SK-N-SH treated with all-trans-retinoic acid at 6 μM for 48 hours (cell line): ENCODE measurements at regions not wholly inside any gene's neighbourhood (a gene's known extent, or its start where the extent isn't known, plus 50 kb on each side); places are given as distances from the start of the nearest gene placed in this dataset.

ENCODE experiments used
- ATAC-seq: fragments of 200-7000 bp; cut with Tn5 transposase; 3 replicates; pipeline ENCODE4 v1.9.1; 2020; ENCODE audit warnings: mild to moderate bottlenecking, moderate library complexity
- ARNTL ChIP-seq: fragments of 450-650 bp; formaldehyde crosslinking; IDR thresholded peaks from 2 replicates; pipeline ENCODE4 v1.5.0; 2020; ENCODE audit warnings: low read depth, mild to moderate bottlenecking, moderate library complexity, borderline replicate concordance
- BACH2 ChIP-seq: fragments of 250-450 bp; sonication (Bioruptor Pico); IDR thresholded peaks from 2 replicates; pipeline ENCODE4 v1.9.0; 2021; ENCODE audit warnings: mild to moderate bottlenecking, borderline replicate concordance
- CREB5 ChIP-seq: fragments of 250-450 bp; sonication (Bioruptor Pico); IDR thresholded peaks from 2 replicates; pipeline ENCODE4 v1.5.1; 2020; ENCODE audit warnings: low read depth, mild to moderate bottlenecking, moderate library complexity
- CSDC2 ChIP-seq: fragments of 250-450 bp; sonication (Bioruptor Pico); IDR thresholded peaks from 2 replicates; pipeline ENCODE4 v1.5.0; 2020; ENCODE audit warnings: mild to moderate bottlenecking, moderate library complexity
- CSRNP3 ChIP-seq: fragments of 250-450 bp; sonication (Bioruptor Pico); IDR thresholded peaks from 2 replicates; pipeline ENCODE4 v1.5.1; 2021; ENCODE audit warnings: mild to moderate bottlenecking, moderate library complexity
- ESRRG ChIP-seq: fragments of 250-450 bp; sonication (Bioruptor Pico); IDR thresholded peaks from 2 replicates; pipeline ENCODE4 v1.6.1; 2021; ENCODE audit warnings: mild to moderate bottlenecking
- GLIS3 ChIP-seq: fragments of 250-450 bp; sonication (Bioruptor Pico); IDR thresholded peaks from 2 replicates; pipeline ENCODE4 v1.5.0; 2020; ENCODE audit warnings: mild to moderate bottlenecking, moderate library complexity
- ISL1 ChIP-seq: fragments of 250-450 bp; sonication (Bioruptor Pico); IDR thresholded peaks from 2 replicates; pipeline ENCODE4 v2.1.2; 2022; ENCODE audit warnings: mild to moderate bottlenecking, moderate library complexity
- PATZ1 ChIP-seq: fragments of 250-450 bp; sonication (Bioruptor Pico); IDR thresholded peaks from 2 replicates; pipeline ENCODE4 v1.8.0; 2020; ENCODE audit warnings: mild to moderate bottlenecking, moderate library complexity, borderline replicate concordance
- POU6F1 ChIP-seq: fragments of 250-450 bp; sonication (Bioruptor Pico); IDR thresholded peaks from 2 replicates; pipeline ENCODE4 v1.8.0; 2021; ENCODE audit warnings: low read depth, mild to moderate bottlenecking, moderate library complexity, borderline replicate concordance
- SNAI2 ChIP-seq: fragments of 250-450 bp; sonication (Bioruptor Pico); IDR thresholded peaks from 2 replicates; pipeline ENCODE4 v1.5.0; 2020; ENCODE audit warnings: mild to moderate bottlenecking, moderate library complexity
- TCF4 ChIP-seq: fragments of 250-450 bp; sonication (Bioruptor Pico); IDR thresholded peaks from 2 replicates; pipeline ENCODE4 v1.8.0; 2021; ENCODE audit warnings: mild to moderate bottlenecking, moderate library complexity, borderline replicate concordance
- TOX ChIP-seq: fragments of 250-450 bp; sonication (Bioruptor Pico); IDR thresholded peaks from 2 replicates; pipeline ENCODE4 v1.8.0; 2021; ENCODE audit warnings: mild to moderate bottlenecking, moderate library complexity, borderline replicate concordance
- ZFP3 ChIP-seq: fragments of 250-450 bp; sonication (Bioruptor Pico); IDR thresholded peaks from 2 replicates; pipeline ENCODE4 v1.5.0; 2020; ENCODE audit warnings: mild to moderate bottlenecking, moderate library complexity
- ZFP30 ChIP-seq: fragments of 450-650 bp; formaldehyde crosslinking; IDR thresholded peaks from 2 replicates; pipeline ENCODE4 v1.5.0; 2022; ENCODE audit warnings: mild to moderate bottlenecking, moderate library complexity
- ZNF565 ChIP-seq: fragments of 450-650 bp; formaldehyde crosslinking; conservative IDR thresholded peaks from 2 replicates; pipeline ENCODE4 v1.5.0; 2020; ENCODE audit warnings: low read depth, mild to moderate bottlenecking, moderate library complexity
- ZNF70 ChIP-seq: fragments of 450-650 bp; formaldehyde crosslinking; IDR thresholded peaks from 2 replicates; pipeline ENCODE4 v1.5.0; 2020; ENCODE audit warnings: mild to moderate bottlenecking, moderate library complexity
- ZNF8 ChIP-seq: fragments of 450-650 bp; formaldehyde crosslinking; IDR thresholded peaks from 2 replicates; pipeline ENCODE4 v1.5.0; 2020; ENCODE audit warnings: mild to moderate bottlenecking, moderate library complexity

GRCh38 chr16:11447272-11447671 lies 102.0 kb downstream of the RMI2 start:
- ATAC-seq, result no peak
- TF ChIP-seq CREB5, result no peak
- no peak for TF ChIP-seq ISL1 (CRISPR knock-in tag)
- TF ChIP-seq CSRNP3, result no peak
- TF ChIP-seq SNAI2 (CRISPR knock-in tag), result no peak
- no peak for TF ChIP-seq ZFP30
- TF ChIP-seq GLIS3, result no peak
- TF ChIP-seq TCF4, result no peak
- TF ChIP-seq POU6F1 (CRISPR knock-in tag), result no peak

DNA sequence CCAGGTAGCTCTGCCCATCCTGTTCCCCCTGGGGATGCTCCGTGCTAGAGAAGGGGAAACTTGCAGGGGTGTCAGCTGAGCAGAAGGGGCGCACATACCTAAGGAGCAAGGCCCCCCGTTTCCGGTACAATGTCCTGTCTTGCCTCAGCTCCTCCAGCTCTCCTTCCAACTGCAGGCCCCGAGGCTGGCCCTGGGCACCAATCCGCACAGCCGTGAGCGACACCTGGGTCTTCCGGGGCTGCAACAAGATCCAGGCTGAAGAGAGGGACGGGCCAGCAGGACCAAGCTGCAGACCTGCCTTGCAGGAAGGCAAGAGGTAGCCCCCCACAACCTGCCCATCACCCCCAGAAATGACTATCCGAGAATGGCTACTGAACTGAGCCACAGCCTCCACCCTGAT lies 102.6 kb downstream of the RMI2 start:
- TF ChIP-seq TOX (CRISPR knock-in tag) (no peak), ZFP3 (CRISPR knock-in tag) (no peak), ZNF8 (CRISPR knock-in tag) (no peak), ZNF565 (CRISPR knock-in tag) (no peak)
- TF ChIP-seq, all 23 proteins: peak for 0
- ATAC-seq, result no peak

DNA sequence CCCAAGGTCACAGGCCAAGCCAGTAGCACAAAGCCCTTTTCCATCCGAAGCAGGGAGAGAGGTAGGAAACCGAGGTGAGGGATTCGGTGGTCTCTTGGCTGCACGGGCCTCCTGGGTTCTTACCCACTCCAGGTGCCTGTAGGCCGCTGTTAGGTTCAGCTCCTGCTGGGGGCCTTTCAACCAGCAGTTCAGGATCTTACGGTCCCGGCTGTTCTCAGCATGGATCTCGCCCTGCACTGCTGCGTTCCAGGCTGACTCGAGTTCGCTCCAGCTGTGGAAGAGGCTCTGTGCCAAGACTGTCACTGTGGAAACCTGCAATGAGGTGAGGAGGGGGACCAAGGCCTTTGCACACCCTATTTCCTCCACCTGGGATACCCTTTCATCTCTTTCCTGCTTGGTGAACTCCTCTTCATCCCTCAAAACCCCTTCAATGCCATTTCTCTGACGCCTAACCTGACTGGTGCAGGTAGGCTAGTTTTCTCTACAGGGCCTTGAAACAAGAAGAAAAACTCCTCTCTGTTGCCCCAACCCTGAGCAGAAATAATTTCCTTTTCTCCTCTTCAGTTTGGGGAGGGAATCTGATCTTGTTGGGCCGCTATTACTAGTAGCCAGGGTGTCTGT lies 103.6 kb downstream of the RMI2 start:
- TF ChIP-seq CREB5, result no peak
- no peak for TF ChIP-seq ZNF8 (CRISPR knock-in tag)
- no peak for TF ChIP-seq ESRRG (CRISPR knock-in tag)
- peak; percentile 93 for TF ChIP-seq ZFP3 (CRISPR knock-in tag)
- no peak for TF ChIP-seq TCF4
- ATAC-seq, result no peak

GRCh38 chr16:11449716-11450115 lies 104.5 kb downstream of the RMI2 start:
- TF ChIP-seq CSDC2 (CRISPR knock-in tag) (no peak), BACH2 (CRISPR knock-in tag) (no peak), CSRNP3 (no peak), SNAI2 (CRISPR knock-in tag) (no peak), CREB5 (no peak), GLIS3 (no peak), ARNTL (no peak), ZNF70 (CRISPR knock-in tag) (no peak), TCF4 (no peak), PATZ1 (CRISPR knock-in tag) (no peak)
- ATAC-seq, result no peak
